ENCODE measurements at regions not wholly inside any gene's neighbourhood (a gene's known extent, or its start where the extent isn't known, plus 50 kb on each side); places are given as distances from the start of the nearest gene placed in this dataset.
A peak's percentile ranks its signal among the peaks of the same experiment; 100 is the strongest.
"Not testable (repeated sequence)": the region's sequence is repeated elsewhere in the genome, so short reads cannot be mapped to it uniquely, and the experiment has no call there.

DNA sequence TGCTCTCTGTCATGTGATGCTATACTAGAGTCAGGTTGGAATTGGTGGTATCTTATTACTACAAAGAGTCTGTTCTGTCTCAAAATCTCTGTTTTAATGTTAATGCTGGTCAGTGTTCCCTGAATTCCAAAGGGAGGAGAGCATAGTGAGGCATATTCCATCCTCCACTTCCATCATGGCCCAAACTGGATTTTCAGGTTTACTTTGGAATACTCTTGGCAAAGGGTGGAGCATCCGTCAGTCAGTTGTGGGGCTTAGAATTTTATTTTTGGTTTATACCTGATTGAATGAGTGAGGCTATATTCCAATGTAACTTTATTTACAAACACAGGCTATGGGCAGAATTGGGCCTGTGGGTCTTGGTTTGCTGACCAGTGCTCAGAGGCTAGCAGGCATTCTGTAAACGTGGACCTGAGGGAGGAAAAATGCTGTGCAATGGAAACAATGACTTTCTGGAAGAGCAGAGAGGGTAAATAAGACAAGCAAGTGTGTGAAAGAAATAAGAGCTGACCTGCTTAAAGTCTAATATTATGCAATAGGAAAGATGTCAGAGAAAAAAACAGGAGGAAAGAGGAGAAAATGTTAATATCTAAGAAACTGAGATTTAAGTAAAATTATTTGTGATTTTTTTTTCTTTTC lies 106.2 kb upstream of the CLINT1 start:
- Histone ChIP-seq H3K27ac (no peak overlapping the region), H3K9me3 (no peaks in the 10 kb centered on the region), H3K4me1 (peaks cover 0 to 14% (median 5%) of the 10 kb centered on the region in 4 donors), H3K27me3 (no peaks in the 10 kb centered on the region), H3K36me3 (no peaks in the 10 kb centered on the region), H3K4me3 (no peak overlapping the region)
- DNase-seq: no peak
- 35 to 54% (median 36%) methylated on average over 2 of the region's 2 CpGs for WGBS, 5 donors
- intact Hi-C loops (cut with DNase I; ENCODE audit: low total_unique reads): no loop called here
- TF ChIP-seq POLR2A (IDR thresholded peaks at IDR 0.05) (no peak), POLR2AphosphoS5 (IDR thresholded peaks at IDR 0.05) (no peak), EP300 (IDR thresholded peaks at IDR 0.05) (no peak)
- TF ChIP-seq, protein P1, sequence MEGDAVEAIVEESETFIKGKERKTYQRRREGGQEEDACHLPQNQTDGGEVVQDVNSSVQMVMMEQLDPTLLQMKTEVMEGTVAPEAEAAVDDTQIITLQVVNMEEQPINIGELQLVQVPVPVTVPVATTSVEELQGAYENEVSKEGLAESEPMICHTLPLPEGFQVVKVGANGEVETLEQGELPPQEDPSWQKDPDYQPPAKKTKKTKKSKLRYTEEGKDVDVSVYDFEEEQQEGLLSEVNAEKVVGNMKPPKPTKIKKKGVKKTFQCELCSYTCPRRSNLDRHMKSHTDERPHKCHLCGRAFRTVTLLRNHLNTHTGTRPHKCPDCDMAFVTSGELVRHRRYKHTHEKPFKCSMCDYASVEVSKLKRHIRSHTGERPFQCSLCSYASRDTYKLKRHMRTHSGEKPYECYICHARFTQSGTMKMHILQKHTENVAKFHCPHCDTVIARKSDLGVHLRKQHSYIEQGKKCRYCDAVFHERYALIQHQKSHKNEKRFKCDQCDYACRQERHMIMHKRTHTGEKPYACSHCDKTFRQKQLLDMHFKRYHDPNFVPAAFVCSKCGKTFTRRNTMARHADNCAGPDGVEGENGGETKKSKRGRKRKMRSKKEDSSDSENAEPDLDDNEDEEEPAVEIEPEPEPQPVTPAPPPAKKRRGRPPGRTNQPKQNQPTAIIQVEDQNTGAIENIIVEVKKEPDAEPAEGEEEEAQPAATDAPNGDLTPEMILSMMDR (IDR thresholded peaks at IDR 0.05): no peak

DNA sequence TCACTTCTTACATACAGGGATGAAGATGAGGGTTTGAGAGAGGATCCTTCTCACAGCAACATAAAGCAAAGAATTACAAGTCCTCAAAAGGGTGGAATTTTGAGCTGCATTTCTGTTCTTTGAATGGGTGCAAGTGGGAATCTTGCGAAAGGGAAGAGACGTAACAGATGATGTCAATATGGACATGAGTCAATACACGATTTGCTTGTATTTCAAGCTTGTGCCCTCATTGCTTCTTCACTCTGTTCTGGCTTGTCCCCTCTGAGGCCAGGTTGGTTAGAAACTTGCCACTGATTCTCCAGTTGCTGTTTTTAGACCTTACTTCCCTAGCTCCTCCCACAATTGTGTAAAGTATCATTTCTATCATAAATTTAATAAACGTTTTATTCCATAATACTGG lies 104.8 kb upstream of the CLINT1 start:
- no peaks in the 10 kb centered on the region for H3K36me3 ChIP-seq
- TF ChIP-seq, protein P1 (IDR thresholded peaks at IDR 0.05): no peak
- no peak for TF ChIP-seq EP300 (IDR thresholded peaks at IDR 0.05)
- no peak for TF ChIP-seq POLR2AphosphoS5 (IDR thresholded peaks at IDR 0.05)
- 80 to 86% (median 80%) methylated on average over 4 of the region's 4 CpGs for WGBS, 5 donors
- no peaks in the 10 kb centered on the region for H3K9me3 ChIP-seq
- H3K27ac ChIP-seq: no peak overlapping the region
- intact Hi-C loops (cut with DNase I; ENCODE audit: low total_unique reads): no loop called here
- no peaks in the 10 kb centered on the region for H3K27me3 ChIP-seq
- DNase-seq: no peak
- H3K4me3 ChIP-seq: no peak overlapping the region
- H3K4me1 ChIP-seq: peaks cover 0 to 18% (median 5%) of the 10 kb centered on the region in 4 donors

DNA sequence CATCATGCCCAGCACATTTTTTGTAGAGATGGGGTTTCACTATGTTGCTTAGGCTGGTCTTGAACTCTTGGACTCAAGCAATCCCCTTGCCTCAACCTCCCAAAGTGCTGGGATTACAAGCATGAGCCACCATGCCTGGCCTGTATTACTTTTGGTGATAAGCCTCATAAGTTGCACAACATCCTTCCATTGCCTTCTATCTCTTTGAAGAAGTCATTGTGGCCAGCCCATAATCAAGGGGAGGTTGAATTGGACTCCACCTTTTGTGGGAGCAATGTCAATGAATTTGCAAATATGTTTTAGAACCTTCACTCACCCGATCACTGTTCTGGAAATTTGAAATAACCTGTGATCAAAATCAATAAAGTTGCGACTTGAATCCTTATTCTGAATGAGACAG lies 104.3 kb upstream of the CLINT1 start:
- H3K4me1 ChIP-seq: peaks cover 0 to 18% (median 5%) of the 10 kb centered on the region in 4 donors
- DNase-seq: no peak
- TF ChIP-seq EP300 (IDR thresholded peaks at IDR 0.05) (no peak), POLR2A (IDR thresholded peaks at IDR 0.05) (no peak), POLR2AphosphoS5 (IDR thresholded peaks at IDR 0.05) (no peak)
- TF ChIP-seq, protein P1 (IDR thresholded peaks at IDR 0.05): no peak
- no peak overlapping the region for H3K4me3 ChIP-seq
- H3K27me3 ChIP-seq: no peaks in the 10 kb centered on the region
- 91 to 100% (median 96%) methylated on average over 2 of the region's 2 CpGs for WGBS, 5 donors
- no peaks in the 10 kb centered on the region for H3K36me3 ChIP-seq
- intact Hi-C loops (cut with DNase I; ENCODE audit: low total_unique reads): no loop called here
- no peak overlapping the region for H3K27ac ChIP-seq
- no peaks in the 10 kb centered on the region for H3K9me3 ChIP-seq

DNA sequence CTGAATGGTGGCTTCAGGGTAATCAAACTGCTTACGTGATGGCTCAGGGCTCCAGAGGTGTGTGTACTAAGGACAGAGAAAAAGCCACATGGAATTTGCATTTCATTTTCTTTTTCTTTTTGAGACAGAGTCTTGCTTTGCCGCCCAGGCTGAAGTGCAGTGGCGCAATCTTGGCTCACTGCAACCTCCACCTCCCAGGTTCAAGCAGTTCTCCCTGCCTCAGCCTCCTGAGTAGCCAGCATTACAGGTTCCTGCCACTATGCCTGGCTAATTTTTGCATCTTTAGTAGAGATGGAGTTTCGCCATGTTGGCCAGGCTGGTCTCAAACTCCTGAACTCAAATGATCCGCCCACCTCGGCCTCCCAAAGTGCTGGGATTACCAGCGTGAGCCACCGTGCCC lies 103.7 kb upstream of the CLINT1 start:
- DNase-seq; H3K4me3 ChIP-seq; H3K9me3 ChIP-seq; H3K36me3 ChIP-seq; H3K27ac ChIP-seq; H3K27me3 ChIP-seq; intact Hi-C loops (cut with DNase I; ENCODE audit: low total_unique reads): not testable (repeated sequence)
- peaks cover 0 to 18% (median 5%) of the 10 kb centered on the region in 4 donors for H3K4me1 ChIP-seq
- 92 to 96% (median 95%) methylated on average over 8 of the region's 8 CpGs for WGBS, 5 donors

DNA sequence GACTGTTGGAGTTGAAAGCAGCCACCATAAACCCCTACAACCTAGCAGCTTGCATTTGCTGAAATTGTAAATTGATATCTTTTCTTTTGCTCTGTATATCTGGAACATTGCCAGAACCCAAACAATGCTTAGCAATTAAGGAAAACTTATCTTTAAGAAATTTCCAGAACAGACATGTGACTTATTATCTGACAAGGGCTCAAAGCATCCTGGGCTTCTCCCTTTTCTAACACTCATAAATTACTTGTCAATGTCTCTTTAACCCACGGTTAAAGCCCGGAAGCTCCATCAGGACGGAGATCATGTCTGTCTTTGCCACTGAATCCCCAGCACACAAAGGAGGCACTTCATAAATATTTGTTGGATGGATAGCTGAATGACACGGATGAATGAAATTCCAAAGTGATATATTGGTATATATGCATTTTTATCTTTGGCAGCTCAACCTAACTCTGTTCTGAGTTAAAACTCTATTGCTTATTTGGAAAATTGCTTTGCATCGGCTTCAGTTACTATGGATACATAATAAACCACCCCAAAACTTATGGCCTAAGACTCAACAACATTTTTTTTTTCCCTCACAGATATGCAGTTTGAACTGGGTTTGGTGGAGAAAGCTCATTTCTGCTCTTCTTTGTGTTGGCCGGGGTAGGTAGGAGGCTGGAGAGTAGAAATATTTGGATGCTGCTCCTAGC lies 103.1 kb upstream of the CLINT1 start:
- H3K4me1 ChIP-seq: peaks cover 0 to 21% (median 5%) of the 10 kb centered on the region in 4 donors
- intact Hi-C loops (cut with DNase I; ENCODE audit: low total_unique reads): no loop called here
- H3K27me3 ChIP-seq: no peaks in the 10 kb centered on the region
- WGBS, 5 donors: 53 to 69% (median 60%) methylated on average over 6 of the region's 6 CpGs
- no peak overlapping the region for H3K27ac ChIP-seq
- no peaks in the 10 kb centered on the region for H3K9me3 ChIP-seq
- no peak overlapping the region for H3K4me3 ChIP-seq
- no peak for TF ChIP-seq POLR2A (IDR thresholded peaks at IDR 0.05)
- TF ChIP-seq EP300 (IDR thresholded peaks at IDR 0.05): no peak
- no peak for TF ChIP-seq POLR2AphosphoS5 (IDR thresholded peaks at IDR 0.05)
- TF ChIP-seq, protein P1 (IDR thresholded peaks at IDR 0.05): no peak
- no peaks in the 10 kb centered on the region for H3K36me3 ChIP-seq
- peak in 1 of 2 donors; percentile 29 for DNase-seq
